ENCODE measurements at regions not wholly inside any gene's neighbourhood (a gene's known extent, or its start where the extent isn't known, plus 50 kb on each side); places are given as distances from the start of the nearest gene placed in this dataset.
"Not testable (repeated sequence)": the region's sequence is repeated elsewhere in the genome, so short reads cannot be mapped to it uniquely, and the experiment has no call there.

DNA sequence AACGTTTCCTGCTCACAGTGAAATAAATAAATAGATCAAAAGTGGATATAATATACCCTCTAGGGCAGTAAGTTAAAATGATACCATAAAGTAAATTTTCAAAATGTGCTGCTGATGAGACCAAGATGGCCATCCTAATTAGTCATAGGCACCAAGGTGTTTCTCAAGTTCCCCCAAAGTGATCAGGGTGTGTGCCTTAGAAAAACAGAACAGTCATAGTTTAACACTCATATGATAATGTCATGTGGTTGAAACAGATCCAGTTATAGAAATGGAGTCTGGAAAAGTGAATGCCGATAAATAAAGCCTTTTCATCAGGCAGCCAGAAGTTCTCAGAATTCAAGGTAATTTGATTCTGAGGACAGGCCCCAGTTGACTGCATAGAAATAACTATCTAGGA, 161.5 kb upstream of the CDKN2B start:
- no peak for DNase-seq (ENCODE audit: low read depth)

- no peak for DNase-seq (ENCODE audit: low read depth)
Observed at GRCh38 chr9:22170990-22171670, 162.0 kb upstream of the CDKN2B start.

GRCh38 chr9:22171691-22172090, 162.6 kb upstream of the CDKN2B start:
- DNase-seq (ENCODE audit: low read depth), result no peak

DNA sequence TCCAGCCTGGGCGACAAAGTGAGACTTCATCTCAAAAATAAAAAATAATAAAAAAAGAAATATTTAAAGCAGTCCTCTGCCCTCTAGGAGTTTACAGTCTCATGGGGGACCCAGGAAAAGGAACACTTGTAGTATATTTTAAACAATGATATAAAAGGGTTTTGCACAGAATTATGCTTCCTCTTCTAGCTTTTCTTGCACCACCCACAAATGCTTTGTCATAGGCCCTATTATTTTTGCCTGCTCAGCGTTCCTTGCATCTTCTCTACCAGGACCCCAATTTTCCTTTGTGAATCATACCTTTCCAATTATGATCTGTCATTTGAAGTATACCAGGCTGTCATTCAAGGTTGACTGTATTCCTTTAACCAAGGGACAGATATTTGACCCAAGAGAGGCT, 164.8 kb upstream of the CDKN2B start:
- DNase-seq (ENCODE audit: low read depth), result no peak

DNA sequence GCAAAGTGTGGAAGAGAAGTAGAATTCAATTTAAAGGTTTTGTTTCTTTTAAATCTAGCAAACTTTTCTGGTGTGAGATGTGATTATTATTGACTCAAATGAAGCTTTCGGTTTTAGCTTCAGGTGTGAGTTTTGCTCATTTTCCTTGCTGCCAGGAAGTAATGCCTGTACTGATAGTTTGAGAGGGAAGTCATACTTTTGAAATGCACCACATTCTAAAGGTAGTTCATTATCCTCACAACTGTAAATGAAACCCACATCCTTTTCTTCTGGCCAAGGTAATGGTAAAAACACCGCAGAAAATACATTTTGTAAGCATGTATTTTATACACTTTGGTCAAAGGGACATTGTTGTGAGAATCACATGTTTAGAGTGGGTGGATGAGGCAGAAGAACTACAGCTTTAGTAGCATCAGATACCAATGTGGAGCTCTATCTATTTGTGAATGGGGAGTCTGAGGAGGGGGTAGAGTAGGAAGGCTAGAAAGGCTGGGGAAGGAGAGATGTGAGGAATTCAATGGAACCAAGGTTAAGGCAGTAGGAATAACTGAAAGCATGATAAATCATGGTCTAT, 167.0 kb upstream of the CDKN2B start:
- DNase-seq (ENCODE audit: low read depth), result no peak

GRCh38 chr9:22181021-22181420, 171.9 kb upstream of the CDKN2B start:
- DNase-seq (ENCODE audit: low read depth), result not testable (repeated sequence)

DNA sequence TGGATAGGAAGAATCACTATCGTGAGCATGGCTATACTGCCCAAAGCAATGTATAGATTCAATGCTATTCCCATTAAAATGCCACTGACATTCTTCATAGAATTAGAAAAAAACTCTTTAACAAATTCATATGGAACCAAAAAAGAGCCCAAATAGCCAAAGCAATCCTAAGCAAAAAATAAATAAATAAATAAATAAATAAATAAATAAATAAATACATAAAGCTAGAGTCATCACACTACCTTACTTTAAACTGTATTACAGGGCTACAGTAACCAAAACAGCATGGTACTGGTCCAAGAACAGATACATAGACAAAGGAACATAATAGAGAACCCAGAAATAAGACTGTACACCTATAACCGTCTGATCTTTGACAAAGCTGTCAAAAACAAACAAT, 180.4 kb upstream of the CDKN2B start:
- DNase-seq (ENCODE audit: low read depth), result no peak

DNA sequence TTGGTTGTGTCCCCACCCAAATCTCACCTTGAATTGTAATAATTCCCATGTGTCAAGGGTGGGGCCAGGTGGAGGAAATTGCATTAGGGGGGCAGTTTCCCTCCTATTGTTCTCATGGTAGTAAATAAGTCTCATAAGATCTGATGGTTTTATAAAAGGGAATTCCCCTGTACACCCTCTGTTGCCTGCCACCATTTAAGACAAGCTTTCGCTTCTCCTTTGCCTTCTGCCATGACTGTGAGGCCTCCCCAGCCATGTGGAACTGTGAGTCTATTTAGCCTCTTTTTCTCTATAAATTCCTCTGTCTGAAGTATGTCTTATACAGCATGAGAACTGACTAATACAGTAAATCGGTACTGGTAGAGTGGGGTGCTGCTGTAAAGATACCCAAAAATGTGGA, 187.9 kb upstream of the CDKN2B start:
- not testable (repeated sequence) for DNase-seq (ENCODE audit: low read depth)

GRCh38 chr9:22198681-22199080, 189.6 kb upstream of the CDKN2B start:
- DNase-seq (ENCODE audit: low read depth), result no peak

- DNase-seq (ENCODE audit: low read depth), result peak; percentile 88
Observed at GRCh38 chr9:22201256-22201655, 192.2 kb upstream of the CDKN2B start.

GRCh38 chr9:22203371-22204138, 194.4 kb upstream of the CDKN2B start:
- DNase-seq (ENCODE audit: low read depth), result peak; percentile 63

DNA sequence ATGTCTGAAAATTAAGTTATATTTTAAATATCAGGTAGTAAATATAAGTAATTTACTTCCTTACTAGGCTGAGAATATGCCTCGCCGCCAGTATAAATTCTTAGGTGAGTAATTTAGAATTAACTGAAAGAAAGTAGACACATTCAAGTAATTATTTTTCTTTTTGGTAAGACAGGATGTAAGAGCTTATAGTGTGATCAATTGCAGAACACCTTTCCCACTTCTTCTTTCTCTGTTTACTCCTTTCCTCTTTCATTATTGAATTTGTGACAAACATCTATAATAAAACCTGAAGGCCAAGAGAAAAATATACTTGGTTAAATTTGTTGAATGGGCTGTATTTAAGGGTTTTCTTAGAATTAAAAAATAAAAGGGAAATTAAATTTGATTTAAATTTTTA, 195.1 kb upstream of the CDKN2B start:
- no peak for DNase-seq (ENCODE audit: low read depth)

GRCh38 chr9:22206833-22207232, 197.7 kb upstream of the CDKN2B start:
- peak; percentile 67 for DNase-seq (ENCODE audit: low read depth)

DNA sequence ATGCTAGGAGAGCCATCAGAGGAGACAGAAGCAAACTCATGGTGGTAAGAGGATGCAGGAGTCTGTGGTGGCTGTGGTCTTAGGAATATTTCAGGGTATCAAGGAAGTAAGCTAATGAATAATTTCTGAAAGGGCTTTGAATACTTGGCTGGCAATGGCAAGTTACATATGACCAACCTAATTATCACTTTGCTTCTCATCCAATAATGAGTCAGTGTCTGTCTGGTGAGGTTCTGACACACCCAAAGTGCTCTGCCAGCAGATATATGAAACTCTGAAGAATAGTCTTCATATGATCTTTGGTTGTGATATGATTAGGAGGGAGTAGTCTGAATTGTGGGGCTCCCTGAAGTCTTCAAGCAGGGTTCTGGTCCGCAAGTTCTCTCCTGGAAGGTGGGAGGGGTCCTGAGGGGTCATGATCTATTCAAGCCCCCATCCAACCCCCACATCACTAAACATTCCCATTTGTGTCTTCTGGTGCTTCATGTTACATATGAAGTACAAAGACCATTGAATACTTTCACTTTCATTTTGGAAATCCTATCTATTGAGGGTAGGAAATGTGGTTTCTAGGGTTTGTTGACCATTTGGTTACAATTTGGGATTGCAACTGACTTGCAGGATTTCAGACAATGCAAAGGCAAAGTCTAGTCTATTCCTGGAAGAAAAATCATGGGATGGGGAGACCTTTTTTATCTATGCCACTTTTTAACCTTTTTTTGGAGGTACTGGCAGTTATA, 199.9 kb upstream of the CDKN2B start:
- DNase-seq (ENCODE audit: low read depth), result peak; percentile 75

GRCh38 chr9:22210262-22210661, 201.2 kb upstream of the CDKN2B start:
- peak; percentile 67 for DNase-seq (ENCODE audit: low read depth)

DNA sequence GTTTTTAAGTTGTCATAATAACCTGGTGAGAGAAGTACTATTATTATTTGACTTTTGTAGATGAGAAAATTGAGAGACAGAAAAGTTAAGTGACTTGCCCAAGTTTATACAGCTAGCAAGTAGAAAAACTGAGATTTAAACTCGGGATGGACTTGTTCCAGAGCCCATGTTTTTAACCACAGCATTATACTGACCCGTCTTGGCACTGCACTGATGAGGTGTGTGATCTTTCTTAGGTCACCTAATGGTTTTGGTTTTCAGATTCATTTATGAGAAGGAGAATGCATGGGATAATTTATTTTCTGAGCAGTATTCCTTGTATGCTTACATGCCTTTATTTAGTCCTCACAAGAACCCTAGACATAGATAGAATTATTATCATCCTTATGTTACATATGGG, 201.8 kb upstream of the CDKN2B start:
- DNase-seq (ENCODE audit: low read depth), result no peak

DNA sequence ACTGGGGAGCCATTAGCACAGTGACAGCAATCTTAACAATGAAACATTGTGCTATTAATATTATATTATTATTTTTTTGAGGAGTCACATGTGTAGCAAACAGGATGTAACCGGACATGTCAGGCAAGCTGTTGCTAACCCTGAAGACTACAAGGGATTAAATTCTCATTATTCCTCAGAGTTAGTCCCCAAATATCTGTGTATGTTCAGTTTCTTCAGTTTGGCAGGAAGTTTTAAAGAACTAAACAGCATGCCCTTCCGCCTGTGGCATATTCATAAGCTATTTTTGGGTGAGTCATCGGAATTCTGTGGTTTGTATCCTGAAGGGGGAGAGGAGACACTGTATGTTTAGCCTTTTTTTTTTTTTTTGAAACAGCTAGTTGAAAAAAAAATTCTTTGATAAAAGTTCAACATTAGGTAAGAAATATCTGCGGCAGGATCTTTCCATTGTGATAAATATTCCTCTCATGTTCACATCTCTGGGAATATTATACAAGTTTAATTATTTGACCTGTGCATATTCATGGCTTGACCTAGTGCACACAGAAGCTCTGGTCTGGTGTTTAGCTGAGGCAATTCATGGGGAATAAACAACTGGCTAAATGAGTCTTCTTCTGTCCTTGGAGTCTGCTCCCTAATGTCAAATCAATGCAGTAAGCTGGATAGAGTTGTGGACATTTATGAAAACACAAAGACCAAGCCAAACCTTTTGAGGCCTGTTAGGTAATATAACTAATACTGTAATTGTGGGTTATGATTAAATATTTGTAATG, 202.7 kb upstream of the CDKN2B start:
- peak; percentile 94 for DNase-seq (ENCODE audit: low read depth)

DNA sequence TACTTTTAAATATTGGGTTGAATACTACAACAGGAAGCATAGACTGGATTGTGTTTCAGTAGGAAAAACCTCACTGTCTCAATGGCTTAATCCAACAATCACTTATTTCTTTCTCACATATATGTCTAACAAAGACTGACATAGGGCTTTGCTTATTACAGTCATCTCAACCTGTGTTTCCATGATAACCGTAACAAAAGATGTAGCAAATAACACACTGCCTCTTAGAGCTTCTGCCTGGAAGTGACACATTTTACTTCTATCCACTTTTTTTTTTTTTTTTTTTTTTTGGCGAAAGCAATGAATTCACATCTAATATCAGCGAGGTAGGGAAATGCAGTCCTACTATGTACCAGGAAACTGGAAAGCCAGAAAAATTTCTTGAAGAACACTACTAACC, 204.9 kb upstream of the CDKN2B start:
- DNase-seq (ENCODE audit: low read depth), result no peak

DNA sequence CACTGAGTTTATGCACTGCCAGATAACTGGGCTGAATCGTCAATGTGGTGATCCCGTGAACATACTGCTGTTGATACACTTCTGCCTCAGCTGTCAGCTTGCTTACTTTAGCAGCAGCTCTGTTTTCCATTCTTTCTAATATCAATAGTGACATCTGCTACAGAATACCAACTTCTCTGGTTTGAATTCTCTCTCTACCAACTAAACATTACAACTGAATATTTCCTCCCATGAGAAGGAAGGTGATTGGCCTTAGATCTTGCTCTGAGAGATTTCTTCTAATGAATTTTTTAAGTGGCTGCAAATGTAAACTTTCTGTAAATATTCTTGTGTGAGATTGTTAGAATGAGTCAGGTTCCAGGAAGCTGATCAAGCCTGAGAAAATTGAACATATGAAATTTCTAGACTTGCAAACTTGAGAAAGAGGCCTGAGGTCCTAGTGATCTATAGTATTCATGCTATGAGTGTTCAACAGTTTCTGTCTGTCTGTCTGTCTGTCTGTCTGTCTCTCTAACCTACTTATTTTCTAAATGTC, 205.5 kb upstream of the CDKN2B start:
- DNase-seq (ENCODE audit: low read depth), result no peak

DNA sequence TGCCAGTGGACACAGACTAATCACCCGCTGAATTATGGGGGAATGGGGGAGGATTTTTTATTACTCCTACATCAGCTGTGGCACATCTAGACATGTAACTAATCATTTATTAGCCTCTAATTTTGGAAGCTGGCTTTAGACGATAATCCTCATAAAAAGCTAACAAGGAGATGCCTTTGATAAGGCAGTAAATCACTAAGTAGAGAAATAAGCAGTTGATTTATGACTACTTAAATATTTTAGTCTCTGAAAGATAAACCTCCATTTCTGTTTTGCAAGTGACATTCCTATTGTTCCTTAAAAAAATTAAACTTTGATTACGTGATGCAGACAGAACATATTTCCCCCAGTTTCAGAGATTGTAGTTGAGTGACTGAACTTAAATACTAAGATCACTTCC, 206.4 kb upstream of the CDKN2B start:
- DNase-seq (ENCODE audit: low read depth), result no peak

DNA sequence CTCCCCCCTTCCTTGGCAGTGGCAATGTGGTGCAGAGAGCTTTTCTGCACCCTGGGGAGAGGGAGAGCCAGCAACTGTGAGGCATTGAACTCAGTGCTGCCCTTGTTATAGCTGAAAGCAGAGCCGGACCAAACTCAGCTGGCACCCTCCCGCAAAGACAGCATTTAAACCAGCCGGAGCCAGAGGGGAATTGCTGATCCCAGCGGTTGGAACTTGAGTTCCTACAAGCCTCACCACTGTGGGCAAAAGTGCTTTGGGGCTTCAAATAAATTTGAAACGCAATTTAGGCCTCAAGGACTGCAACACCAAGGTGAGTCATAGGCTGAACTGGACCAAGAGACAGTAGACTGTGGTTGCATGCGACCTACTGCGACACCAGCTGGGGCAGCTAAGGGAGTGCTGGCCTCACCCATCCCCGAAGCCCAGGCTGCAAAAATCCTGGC, 207.6 kb upstream of the CDKN2B start:
- peak; percentile 86 for DNase-seq (ENCODE audit: low read depth)
